ENCODE measurements at regions not wholly inside any gene's neighbourhood (a gene's known extent, or its start where the extent isn't known, plus 50 kb on each side); places are given as distances from the start of the nearest gene placed in this dataset.
"Not testable (repeated sequence)": the region's sequence is repeated elsewhere in the genome, so short reads cannot be mapped to it uniquely, and the experiment has no call there.

- TF ChIP-seq RAD51 (IDR thresholded peaks at IDR 0.05; ENCODE audit: borderline replicate concordance, low read depth) (no peak), RERE (CRISPR knock-in tag; IDR thresholded peaks at IDR 0.05; ENCODE audit: borderline replicate concordance) (no peak), ZBTB26 (CRISPR knock-in tag; IDR thresholded peaks at IDR 0.05) (no peak), PCBP2 (IDR thresholded peaks at IDR 0.05; ENCODE audit: low read depth, low read length, poor library complexity, severe bottlenecking) (no peak)
These were observed 258.6 kb upstream of the SPTLC3 start (continued) for GRCh38 chr20:12750221-12750620.

GRCh38 chr20:12752900-12753693 is 255.7 kb upstream of the SPTLC3 start:
- BruUV-seq (replicated peaks); DNase-seq (ENCODE audit: extremely low read depth in 1 of 4, low spot score in 3 of 4); intact Hi-C loops (cut with micrococcal nuclease); in situ Hi-C loops (cut with MboI); ATAC-seq; FAIRE-seq; H3K4me3 ChIP-seq; H3K4me2 ChIP-seq (ENCODE audit: insufficient read depth, low read length); H4K20me1 ChIP-seq (replicated peaks; ENCODE audit: control insufficient read depth, insufficient read depth, low read length); H3K9ac ChIP-seq (ENCODE audit: insufficient read depth in 1 of 2, low read depth in 2 of 2, low read length in 2 of 2); H3K9me3 ChIP-seq (replicated peaks; ENCODE audit: control insufficient read depth, insufficient read depth, low read depth, low read length); H3K36me3 ChIP-seq (ENCODE audit: control insufficient read depth, insufficient read depth, low read length); CTCF ChIA-PET (ENCODE audit: low intra/inter-chr PET ratio); POLR2A ChIA-PET; H3K27ac ChIP-seq (ENCODE audit: extremely low read depth, low read depth, low read length); H3K79me2 ChIP-seq (ENCODE audit: control insufficient read depth, insufficient read depth, low read length); H2AFZ ChIP-seq (ENCODE audit: low read depth, low read length); H3K9me1 ChIP-seq (ENCODE audit: control insufficient read depth, insufficient read depth, low read length); H3K27me3 ChIP-seq (ENCODE audit: control insufficient read depth in 2 of 2, insufficient read depth in 2 of 2, low read length in 2 of 2); H3K4me1 ChIP-seq (replicated peaks in 1 of 2; ENCODE audit: control insufficient read depth in 2 of 2, insufficient read depth in 2 of 2, low read length in 2 of 2): not testable (repeated sequence)
- WGBS (ENCODE audit: insufficient coverage, low coverage, missing lambda C conversion rate), result 0% methylated on average over 5 of the region's 9 CpGs

GRCh38 chr20:12753742-12754141 is 255.0 kb upstream of the SPTLC3 start:
- H3K4me3 ChIP-seq; H3K36me3 ChIP-seq (ENCODE audit: control insufficient read depth, insufficient read depth, low read length); H2AFZ ChIP-seq (ENCODE audit: low read depth, low read length); FAIRE-seq; POLR2A ChIA-PET; BruUV-seq (replicated peaks); H3K9me1 ChIP-seq (ENCODE audit: control insufficient read depth, insufficient read depth, low read length); ATAC-seq; H3K9me3 ChIP-seq (replicated peaks; ENCODE audit: control insufficient read depth, insufficient read depth, low read depth, low read length); H3K4me2 ChIP-seq (ENCODE audit: insufficient read depth, low read length); intact Hi-C loops (cut with micrococcal nuclease); H3K9ac ChIP-seq (ENCODE audit: insufficient read depth in 1 of 2, low read depth in 2 of 2, low read length in 2 of 2); H4K20me1 ChIP-seq (replicated peaks; ENCODE audit: control insufficient read depth, insufficient read depth, low read length); DNase-seq (ENCODE audit: extremely low read depth in 1 of 4, low spot score in 3 of 4); H3K79me2 ChIP-seq (ENCODE audit: control insufficient read depth, insufficient read depth, low read length); H3K27ac ChIP-seq (ENCODE audit: extremely low read depth, low read depth, low read length); H3K27me3 ChIP-seq (ENCODE audit: control insufficient read depth in 2 of 2, insufficient read depth in 2 of 2, low read length in 2 of 2); CTCF ChIA-PET (ENCODE audit: low intra/inter-chr PET ratio); in situ Hi-C loops (cut with MboI); H3K4me1 ChIP-seq (replicated peaks in 1 of 2; ENCODE audit: control insufficient read depth in 2 of 2, insufficient read depth in 2 of 2, low read length in 2 of 2): not testable (repeated sequence)
- 0% methylated on average over 1 of the region's 3 CpGs for WGBS (ENCODE audit: insufficient coverage, low coverage, missing lambda C conversion rate)
